Mammary epithelial cell (primary cell): ENCODE measurements at regions not wholly inside any gene's neighbourhood (a gene's known extent, or its start where the extent isn't known, plus 50 kb on each side); places are given as distances from the start of the nearest gene placed in this dataset.

Source experiments
- CTCF ChIP-seq, 2 donors: IDR thresholded peaks in 1 of 2; conservative IDR thresholded peaks in 1 of 2; 2 replicates each; pipeline ENCODE4 v1.5.1; 2011 to 2012; ENCODE audit warnings: inconsistent platforms in 2 of 2, low read length in 2 of 2, mild to moderate bottlenecking in 2 of 2, control low read depth in 1 of 2, low read depth in 1 of 2; ENCODE audit not compliant: insufficient read depth in 1 of 2; ENCODE audit errors: extremely low read depth in 1 of 2
- EZH2 ChIP-seq: IDR thresholded peaks from 2 replicates; pipeline ENCODE4 v1.6.1; 2012; ENCODE audit warnings: low read length, inconsistent platforms, borderline replicate concordance

DNA sequence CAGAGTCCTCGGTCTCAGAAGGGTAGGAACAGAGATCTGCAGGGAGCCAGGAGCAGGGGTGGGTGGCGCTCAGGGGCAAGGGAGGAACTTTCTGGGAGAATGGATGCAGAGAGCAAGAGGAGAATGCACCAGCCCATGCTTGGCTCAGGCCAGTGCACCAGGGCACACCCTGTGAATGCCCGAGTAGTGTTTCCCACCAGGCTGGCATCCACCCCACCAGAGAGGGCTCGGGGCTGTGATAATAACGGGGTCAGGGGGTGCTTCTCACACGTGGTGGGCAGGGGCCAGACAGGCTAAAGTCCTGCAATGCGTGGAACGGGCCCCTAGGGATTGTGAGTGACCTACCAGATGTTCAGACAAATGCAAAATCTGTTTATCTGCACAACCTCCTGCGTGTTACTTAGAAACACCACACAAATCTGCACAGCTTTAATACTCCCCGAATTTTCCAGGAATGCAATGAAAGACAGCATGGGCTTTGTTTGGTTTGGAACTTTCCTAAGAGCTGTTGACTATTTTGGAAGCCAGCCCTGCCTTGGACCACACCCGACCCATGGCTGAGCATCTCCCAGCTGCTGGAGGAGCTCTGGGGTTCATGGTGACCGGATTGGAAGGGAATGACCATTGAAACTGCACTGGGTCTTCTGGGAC, 368.3 kb downstream of the SHANK2 start:
- TF ChIP-seq EZH2 = no peak
- no peak for TF ChIP-seq CTCF (conservative IDR thresholded peaks at IDR 0.05 in 1 of 2, IDR thresholded peaks at IDR 0.05 in 1 of 2; ENCODE audit: extremely low read depth in 1 of 2, insufficient read depth in 1 of 2, low read depth in 1 of 2, low read length in 2 of 2)
